ENCODE measurements at regions not wholly inside any gene's neighbourhood (a gene's known extent, or its start where the extent isn't known, plus 50 kb on each side); places are given as distances from the start of the nearest gene placed in this dataset.

DNA sequence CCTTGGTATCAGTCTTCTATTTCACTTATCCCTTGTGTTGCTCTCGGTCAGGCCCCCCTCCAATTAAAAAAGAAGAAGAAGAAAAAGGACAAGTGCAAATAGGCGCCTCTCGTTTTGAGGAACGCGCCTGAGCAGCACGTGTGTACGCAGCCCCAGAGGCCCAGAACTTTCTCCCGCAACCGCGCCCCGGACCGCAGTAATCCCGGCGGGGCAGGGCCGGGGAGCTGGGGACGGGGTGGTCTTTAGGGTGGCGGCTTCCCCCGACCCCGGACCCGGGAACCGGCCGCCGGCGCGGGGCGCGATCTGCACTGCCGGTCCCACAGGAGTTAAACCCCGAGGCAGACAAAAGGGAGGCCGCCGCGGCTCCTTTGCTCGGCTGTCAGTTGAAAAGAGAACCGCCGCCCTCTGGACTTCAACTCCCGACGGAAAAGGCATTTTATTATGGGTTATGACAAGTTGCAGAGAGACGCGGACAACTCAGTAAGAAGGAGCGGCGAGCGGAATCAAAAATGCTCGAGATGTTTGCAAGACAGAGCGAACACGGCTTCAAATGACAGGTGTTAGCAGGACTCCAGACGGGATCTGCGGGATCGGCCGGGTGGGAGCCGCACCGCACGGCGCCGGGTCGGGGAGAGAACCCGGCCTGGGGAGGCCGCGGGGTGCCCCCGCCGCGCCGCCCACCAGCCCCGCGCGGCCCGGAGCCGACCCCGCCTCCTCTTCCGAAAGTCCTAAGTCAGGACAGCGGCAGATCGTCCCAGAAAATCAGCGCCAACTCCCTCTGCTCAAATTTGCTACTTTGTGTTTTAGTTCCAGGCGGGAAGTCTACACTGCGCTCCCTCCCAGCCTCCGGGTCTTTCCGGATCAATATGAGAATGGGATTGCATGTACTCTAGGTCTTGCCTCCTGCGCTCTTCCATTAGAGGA is 79.0 kb downstream of the NR2F2 start:
- ChIA-PET POLR2A (no interaction called here), CTCF (ENCODE audit: low intra/inter-chr PET ratio) (interaction anchor here (0.7 kb wide), 1 partner anchor 53 kb away, joined by 3 read pairs; no protein-coding TSS in a partner anchor)
- WGBS (ENCODE audit: insufficient coverage, low coverage, missing lambda C conversion rate) = 19% methylated on average over 40 of the region's 77 CpGs
- H3K9me1 ChIP-seq (ENCODE audit: control insufficient read depth, insufficient read depth, low read length) = no peaks in the 10 kb centered on the region
- peak; percentile 19 to 45 (median 31) for DNase-seq (ENCODE audit: extremely low read depth in 1 of 4, low spot score in 3 of 4)
- H2AFZ ChIP-seq (ENCODE audit: low read depth, low read length) = peak overlapping the region; percentile 82
- BruUV-seq (replicated peaks) = no TSS peak
- no peak overlapping the region for H3K27ac ChIP-seq (ENCODE audit: extremely low read depth, low read depth, low read length)
- H3K27me3 ChIP-seq (ENCODE audit: control insufficient read depth in 2 of 2, insufficient read depth in 2 of 2, low read length in 2 of 2) = peaks cover 28 to 31% of the 10 kb centered on the region in 2 experiments
- H3K4me2 ChIP-seq (ENCODE audit: insufficient read depth, low read length) = peak overlapping the region; percentile 64
- intact Hi-C loops (cut with micrococcal nuclease) = no loop called here
- H4K20me1 ChIP-seq (replicated peaks; ENCODE audit: control insufficient read depth, insufficient read depth, low read length) = no peaks in the 10 kb centered on the region
- peaks cover 10 to 15% of the 10 kb centered on the region in 2 experiments; a peak in 3 of 5 replicates for H3K4me1 ChIP-seq (replicated peaks in 1 of 2; ENCODE audit: control insufficient read depth in 2 of 2, insufficient read depth in 2 of 2, low read length in 2 of 2)
- peak overlapping the region; percentile 22 for H3K4me3 ChIP-seq
- H3K9ac ChIP-seq (ENCODE audit: insufficient read depth in 1 of 2, low read depth in 2 of 2, low read length in 2 of 2) = peak overlapping the region in 1 of 2 experiments; percentile 70; a peak in 1 of 4 replicates
- H3K36me3 ChIP-seq (ENCODE audit: control insufficient read depth, insufficient read depth, low read length) = no peaks in the 10 kb centered on the region
- in situ Hi-C loops (cut with MboI) = no loop called here
- FAIRE-seq = no peak
- H3K79me2 ChIP-seq (ENCODE audit: control insufficient read depth, insufficient read depth, low read length) = no peaks in the 10 kb centered on the region
- ATAC-seq = peak; percentile 62
- TF ChIP-seq MAFF (IDR thresholded peaks at IDR 0.05; ENCODE audit: low read length) (no peak), ZBTB7A (IDR thresholded peaks at IDR 0.05; ENCODE audit: borderline replicate concordance, control insufficient read depth, low read depth, low read length) (peak; percentile 43; the same call in 1 of the 2 replicates), ZFP36 (IDR thresholded peaks at IDR 0.05; ENCODE audit: low read depth, low read length, partially characterized antibody) (peak; percentile 4), POLR2A (conservative IDR thresholded peaks at IDR 0.05) (no peak), RBFOX2 (IDR thresholded peaks at IDR 0.05; ENCODE audit: low read depth, low read length) (0 out of 2 replicates have a peak, but pooled peaks have one; percentile 18), EZH2 (IDR thresholded peaks at IDR 0.05; ENCODE audit: borderline replicate concordance, low read depth, low read length) (peak; percentile 90; the same call in 1 of the 2 replicates), TBP (optimal IDR thresholded peaks at IDR 0.05; ENCODE audit: low read depth, low read length) (no peak), ZSCAN29 (IDR thresholded peaks at IDR 0.05) (peak; percentile 74; the same call in 1 of the 2 replicates), ZNF431 (CRISPR knock-in tag; IDR thresholded peaks at IDR 0.05) (no peak)
- no peaks in the 10 kb centered on the region for H3K9me3 ChIP-seq (replicated peaks; ENCODE audit: control insufficient read depth, insufficient read depth, low read depth, low read length)

All from K562 (cell line).